Psoas muscle (tissue), 7 donors: ENCODE measurements at regions not wholly inside any gene's neighbourhood (a gene's known extent, or its start where the extent isn't known, plus 50 kb on each side); places are given as distances from the start of the nearest gene placed in this dataset.

ENCODE experiments used
- ATAC-seq, 4 donors: fragments of 200-7000 bp; cut with Tn5 transposase; one replicate each; pipeline ENCODE4 v1.9.1; 2020; ENCODE audit warnings: moderate library complexity in 3 of 4, mild to moderate bottlenecking in 2 of 4
- DNase-seq, 2 donors: peaks; one replicate each; pipeline ENCODE4 v3.0.0-alpha.2; 2020
- H3K27ac ChIP-seq: fragments of 200-600 bp; one replicate; pipeline ENCODE4 v1.8.0; 2022
- H3K27me3 ChIP-seq, 3 donors: fragments of 200-600 bp in 1 of 3; one replicate each; pipeline versions ENCODE4 v1.6.1 to v1.8.0; 2013 to 2022; ENCODE audit warnings: low read length in 2 of 3, mild to moderate bottlenecking in 2 of 3, moderate library complexity in 1 of 3; ENCODE audit not compliant: insufficient read depth in 3 of 3
- H3K36me3 ChIP-seq, 2 donors: fragments of 200-600 bp in 1 of 2; one replicate each; pipeline versions ENCODE4 v1.6.1 to v1.8.0; 2013 to 2022; ENCODE audit warnings: low read depth in 1 of 2, mild to moderate bottlenecking in 1 of 2, moderate library complexity in 1 of 2; ENCODE audit not compliant: insufficient read depth in 1 of 2
- H3K4me1 ChIP-seq: fragments of 200-600 bp; one replicate; pipeline ENCODE4 v1.8.0; 2022
- H3K4me3 ChIP-seq: fragments of 200-600 bp; one replicate; pipeline ENCODE4 v1.8.0; 2022; ENCODE audit warnings: mild to moderate bottlenecking
- H3K9me3 ChIP-seq: fragments of 200-600 bp; one replicate; pipeline ENCODE4 v1.8.0; 2022
- CTCF ChIP-seq: fragments of 200-600 bp; IDR thresholded peaks from one replicate; pipeline ENCODE4 v1.8.0; 2022; ENCODE audit warnings: antibody characterized with exemption
- WGBS, 3 donors: extraction: QIAGEN DNeasy Blood & Tissue Kit; methylation state at CpG; one replicate each; pipeline versions ENCODE4 v1.1.6 to v1.1.7; 2013; 5-methylcytosine and 5-hydroxymethylcytosine counted together
- intact Hi-C, 2 donors: fragments of 100-400 bp; cut with DNase I; formaldehyde crosslinking; loops; one replicate each; pipeline versions ENCODE4 v1.11.0 to v1.14.2; 2022
- donor health status: healthy with polysubstance abuse.
- donor health status: DM: no; HTN: no; CAD: no; lungs with moderate emphysema.
- donor health status: Bipolar disorder and iron deficiency.
- donor health status: healthy.
- donor health status: DM: yes; HTN: yes; CAD: no.
- donor health status: DM: no; HTN: no; CAD: no.
- donor health status: DM: yes; HTN: yes; CAD: no.

- intact Hi-C loops, result no loop called here
- DNase-seq, result no peak
- H3K9me3 ChIP-seq, result no peaks in the 10 kb centered on the region
- 36 to 57% (median 47%) methylated on average over 8 of the region's 8 CpGs for WGBS, 3 donors
- H3K27me3 ChIP-seq, result no peaks in the 10 kb centered on the region
- no peak for TF ChIP-seq CTCF
- no peak overlapping the region for H3K4me3 ChIP-seq
- H3K4me1 ChIP-seq, result peaks cover 12% of the 10 kb centered on the region
- ATAC-seq, result peak in 2 of 4 donors; percentile 53 to 56
- no peaks in the 10 kb centered on the region for H3K36me3 ChIP-seq
- H3K27ac ChIP-seq, result no peak overlapping the region
Observed at GRCh38 chr7:25726170-25726780, 425.7 kb upstream of the NFE2L3 start.

- TF ChIP-seq CTCF, result no peak
- Histone ChIP-seq H3K36me3 (no peaks in the 10 kb centered on the region), H3K9me3 (no peaks in the 10 kb centered on the region), H3K27me3 (no peaks in the 10 kb centered on the region), H3K4me1 (peaks cover 12% of the 10 kb centered on the region), H3K4me3 (no peak overlapping the region), H3K27ac (no peak overlapping the region)
- 48 to 68% (median 68%) methylated on average over 8 of the region's 8 CpGs for WGBS, 3 donors
- intact Hi-C loops, result no loop called here
- DNase-seq (no peak), ATAC-seq (peak in 1 of 4 donors; percentile 35)
Observed at GRCh38 chr7:25726781-25727311, 425.2 kb upstream of the NFE2L3 start.

- no peaks in the 10 kb centered on the region for H3K36me3 ChIP-seq
- H3K4me3 ChIP-seq, result no peak overlapping the region
- TF ChIP-seq CTCF, result no peak
- intact Hi-C loops, result no loop called here
- 29 to 46% (median 45%) methylated on average over 2 of the region's 2 CpGs for WGBS, 3 donors
- ATAC-seq (no peak), DNase-seq (no peak)
- no peak overlapping the region for H3K27ac ChIP-seq
- no peaks in the 10 kb centered on the region for H3K9me3 ChIP-seq
- no peaks in the 10 kb centered on the region for H3K27me3 ChIP-seq
- H3K4me1 ChIP-seq, result peaks cover 12% of the 10 kb centered on the region
Observed at GRCh38 chr7:25727446-25727845, 424.6 kb upstream of the NFE2L3 start.

- intact Hi-C loops, result no loop called here
- peaks cover 12% of the 10 kb centered on the region for H3K4me1 ChIP-seq
- ATAC-seq (no peak), DNase-seq (no peak)
- no peak overlapping the region for H3K27ac ChIP-seq
- WGBS, 3 donors, result 85 to 98% (median 88%) methylated on average over 2 of the region's 2 CpGs
- no peaks in the 10 kb centered on the region for H3K27me3 ChIP-seq
- H3K9me3 ChIP-seq, result no peaks in the 10 kb centered on the region
- H3K36me3 ChIP-seq, result no peaks in the 10 kb centered on the region
- TF ChIP-seq CTCF, result no peak
- no peak overlapping the region for H3K4me3 ChIP-seq
Observed at GRCh38 chr7:25727876-25728275, 424.1 kb upstream of the NFE2L3 start.
